Mesenchymal stem cell (in vitro differentiated cells and primary cell): ENCODE measurements at regions not wholly inside any gene's neighbourhood (a gene's known extent, or its start where the extent isn't known, plus 50 kb on each side); places are given as distances from the start of the nearest gene placed in this dataset.

Experiments
- DNase-seq: peaks from one replicate; pipeline ENCODE4 v3.0.0-alpha.2; 2013
- H2AFZ ChIP-seq: one replicate; pipeline ENCODE4 v1.6.1; 2013; ENCODE audit warnings: low read depth, mild to moderate bottlenecking, control low read depth, inconsistent platforms, low read length, moderate library complexity
- H2AK5ac ChIP-seq: 2 replicates; pipeline ENCODE4 v1.6.1; 2013; ENCODE audit warnings: low read length, moderate library complexity, mild to moderate bottlenecking, inconsistent platforms; ENCODE audit not compliant: severe bottlenecking
- H2BK120ac ChIP-seq: one replicate; pipeline ENCODE4 v1.6.1; 2013; ENCODE audit warnings: low read depth, mild to moderate bottlenecking, inconsistent platforms, low read length, moderate library complexity
- H2BK12ac ChIP-seq, 2 experiments: one replicate each; pipeline ENCODE4 v1.6.1; 2013; ENCODE audit warnings: inconsistent platforms in 2 of 2, low read length in 2 of 2, mild to moderate bottlenecking in 2 of 2, moderate library complexity in 2 of 2, control low read depth in 1 of 2
- H2BK15ac ChIP-seq: one replicate; pipeline ENCODE4 v1.6.1; 2013; ENCODE audit warnings: mild to moderate bottlenecking, low read depth, inconsistent platforms; ENCODE audit not compliant: poor library complexity, severe bottlenecking
- H2BK5ac ChIP-seq: 2 replicates; pipeline ENCODE4 v1.6.1; 2013; ENCODE audit warnings: low read depth, mild to moderate bottlenecking, low read length, control low read depth, inconsistent platforms; ENCODE audit not compliant: poor library complexity, severe bottlenecking
- H3K14ac ChIP-seq, 2 experiments: one replicate each; pipeline ENCODE4 v1.6.1; 2013; ENCODE audit warnings: inconsistent platforms in 2 of 2, low read length in 2 of 2, control low read depth in 1 of 2, mild to moderate bottlenecking in 1 of 2, moderate library complexity in 1 of 2
- H3K18ac ChIP-seq, 2 experiments: one replicate each; pipeline ENCODE4 v1.6.1; 2013; ENCODE audit warnings: inconsistent platforms in 2 of 2, low read length in 2 of 2, control low read depth in 1 of 2, low read depth in 1 of 2, mild to moderate bottlenecking in 1 of 2
- H3K23ac ChIP-seq, 2 experiments: one replicate each; pipeline ENCODE4 v1.6.1; 2013; ENCODE audit warnings: inconsistent platforms in 2 of 2, low read length in 2 of 2, mild to moderate bottlenecking in 2 of 2, moderate library complexity in 2 of 2, control low read depth in 1 of 2
- H3K27ac ChIP-seq: 2 replicates; pipeline ENCODE4 v1.5.1; 2013; ENCODE audit warnings: mild to moderate bottlenecking, moderate library complexity, low read length, control low read depth, inconsistent platforms; ENCODE audit not compliant: poor library complexity, severe bottlenecking
- H3K27me3 ChIP-seq, 2 experiments: 2 replicates each; pipeline versions ENCODE4 v1.6.1 to v1.7.0; 2013; ENCODE audit warnings: low read length in 2 of 2, mild to moderate bottlenecking in 2 of 2, moderate library complexity in 2 of 2, control low read depth in 1 of 2, inconsistent platforms in 1 of 2; ENCODE audit not compliant: control insufficient read depth in 1 of 2, insufficient read depth in 1 of 2
- H3K36me3 ChIP-seq, 2 experiments: 2 replicates each; pipeline versions ENCODE4 v1.6.1 to v1.7.0; 2013; ENCODE audit warnings: low read length in 2 of 2, control low read depth in 1 of 2, inconsistent platforms in 1 of 2, low read depth in 1 of 2, mild to moderate bottlenecking in 1 of 2; ENCODE audit not compliant: insufficient read depth in 2 of 2, control insufficient read depth in 1 of 2
- H3K4ac ChIP-seq, 2 experiments: one replicate each; pipeline ENCODE4 v1.6.1; 2013; ENCODE audit warnings: inconsistent platforms in 2 of 2, low read length in 2 of 2, mild to moderate bottlenecking in 2 of 2, moderate library complexity in 2 of 2, control low read depth in 1 of 2, low read depth in 1 of 2
- H3K4me1 ChIP-seq: 2 replicates; pipeline ENCODE4 v1.6.1; 2013; ENCODE audit warnings: low read depth, low read length, control low read depth; ENCODE audit not compliant: control insufficient read depth, insufficient read depth
- H3K4me2 ChIP-seq: 2 replicates; pipeline ENCODE4 v1.6.1; 2013; ENCODE audit warnings: low read length, mild to moderate bottlenecking, inconsistent platforms; ENCODE audit not compliant: poor library complexity, severe bottlenecking
- H3K4me3 ChIP-seq, 2 experiments: 2 replicates each; pipeline versions ENCODE4 v1.5.1 to v1.7.0; 2013; ENCODE audit warnings: low read length in 2 of 2, mild to moderate bottlenecking in 2 of 2, control low read depth in 1 of 2, low read depth in 1 of 2; ENCODE audit not compliant: insufficient read depth in 1 of 2
- H3K79me1 ChIP-seq: replicated peaks from 2 replicates; pipeline ENCODE4 v1.6.1; 2013; ENCODE audit warnings: mild to moderate bottlenecking, control low read depth, low read length, inconsistent platforms; ENCODE audit not compliant: poor library complexity, severe bottlenecking
- H3K9ac ChIP-seq: 2 replicates; pipeline ENCODE4 v1.7.0; 2013; ENCODE audit warnings: mild to moderate bottlenecking, low read length, moderate library complexity
- H3K9me3 ChIP-seq: 2 replicates; pipeline ENCODE4 v1.7.0; 2013; ENCODE audit warnings: mild to moderate bottlenecking, low read length; ENCODE audit not compliant: control insufficient read depth
- H4K8ac ChIP-seq: one replicate; pipeline ENCODE4 v1.6.1; 2013; ENCODE audit warnings: inconsistent platforms, mild to moderate bottlenecking, low read length, moderate library complexity
- H4K91ac ChIP-seq: one replicate; pipeline ENCODE4 v1.6.1; 2013; ENCODE audit warnings: mild to moderate bottlenecking, low read length, inconsistent platforms
- WGBS: methylation state at CpG from one replicate; pipeline ENCODE4 v1.1.7; 2013; ENCODE audit warnings: mixed read lengths; 5-methylcytosine and 5-hydroxymethylcytosine counted together

GRCh38 chr2:239575931-239576445 is 175.2 kb upstream of the HDAC4 start:
- no peak overlapping the region for H3K27ac ChIP-seq
- no peak overlapping the region for H3K4ac ChIP-seq
- WGBS, result 65% methylated on average over 5 of the region's 8 CpGs
- no peak overlapping the region for H2AFZ ChIP-seq
- no peak overlapping the region for H4K8ac ChIP-seq
- H3K36me3 ChIP-seq, result no peaks in the 10 kb centered on the region
- peaks cover 4% of the 10 kb centered on the region for H3K9me3 ChIP-seq
- H2BK5ac ChIP-seq, result no peak overlapping the region
- H3K9ac ChIP-seq, result no peak overlapping the region
- no peak overlapping the region for H2BK12ac ChIP-seq
- no peak overlapping the region for H4K91ac ChIP-seq
- peaks cover 0 to 60% of the 10 kb centered on the region in 2 experiments for H3K27me3 ChIP-seq
- DNase-seq, result no peak
- H2BK120ac ChIP-seq, result no peak overlapping the region
- H2AK5ac ChIP-seq, result no peak overlapping the region
- no peak overlapping the region for H3K4me2 ChIP-seq
- no peaks in the 10 kb centered on the region for H3K79me1 ChIP-seq
- no peak overlapping the region for H3K18ac ChIP-seq
- no peaks in the 10 kb centered on the region for H3K4me1 ChIP-seq
- H2BK15ac ChIP-seq, result no peak overlapping the region
- no peak overlapping the region for H3K14ac ChIP-seq
- no peak overlapping the region for H3K23ac ChIP-seq
- no peak overlapping the region for H3K4me3 ChIP-seq

DNA sequence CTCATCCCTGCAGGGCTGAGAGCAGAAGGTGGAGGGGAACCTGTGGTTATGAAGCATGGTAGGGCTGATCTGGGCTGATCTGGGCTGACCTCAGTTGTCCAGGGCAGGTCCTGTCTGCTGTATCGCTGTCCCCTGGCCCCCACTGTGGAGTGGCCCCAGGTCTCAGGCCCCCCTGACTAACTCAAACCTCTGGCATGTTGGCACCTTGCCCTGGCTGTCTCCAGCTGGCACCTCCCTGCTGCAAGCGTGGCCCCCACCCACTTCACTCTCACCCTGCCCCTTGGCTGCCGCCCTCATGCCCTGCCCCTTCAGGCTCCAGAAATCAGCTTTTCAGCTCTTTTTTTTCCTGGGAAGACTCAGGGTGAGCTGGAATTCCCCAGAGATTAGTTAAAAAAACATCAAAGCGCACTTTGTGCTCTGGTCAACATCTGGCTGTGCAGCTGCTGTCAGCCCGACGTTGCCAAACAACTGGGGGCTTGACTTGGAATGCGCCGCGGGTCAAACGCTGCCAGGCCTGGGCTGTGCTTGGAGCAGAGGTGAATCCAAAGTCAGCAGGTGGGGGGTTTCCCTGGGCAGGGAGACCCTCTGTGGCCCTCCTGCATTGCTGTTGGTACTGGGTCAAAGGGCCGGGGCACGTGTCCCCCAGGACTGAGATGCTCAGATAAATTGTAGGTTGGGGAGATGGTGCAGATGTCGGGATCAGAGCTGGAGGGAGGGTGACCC is 173.8 kb upstream of the HDAC4 start:
- Histone ChIP-seq H3K14ac (no peak overlapping the region), H3K9ac (no peak overlapping the region), H3K36me3 (no peaks in the 10 kb centered on the region), H3K79me1 (no peaks in the 10 kb centered on the region), H3K27ac (no peak overlapping the region), H3K27me3 (peaks cover 0 to 74% of the 10 kb centered on the region in 2 experiments), H4K91ac (no peak overlapping the region), H2BK120ac (no peak overlapping the region), H2BK15ac (no peak overlapping the region), H2BK5ac (no peak overlapping the region), H2AK5ac (no peak overlapping the region), H4K8ac (no peak overlapping the region), H3K9me3 (peaks cover 4% of the 10 kb centered on the region), H2AFZ (no peak overlapping the region), H3K4me3 (no peak overlapping the region), H3K4ac (no peak overlapping the region), H3K18ac (no peak overlapping the region), H3K23ac (no peak overlapping the region), H3K4me1 (no peaks in the 10 kb centered on the region), H2BK12ac (no peak overlapping the region), H3K4me2 (no peak overlapping the region)
- DNase-seq, result no peak
- WGBS, result 69% methylated on average over 13 of the region's 13 CpGs

GRCh38 chr2:239574054-239574433 is 173.2 kb upstream of the HDAC4 start:
- H2BK15ac ChIP-seq, result no peak overlapping the region
- peaks cover 0 to 79% of the 10 kb centered on the region in 2 experiments for H3K27me3 ChIP-seq
- no peak overlapping the region for H3K4ac ChIP-seq
- H2BK120ac ChIP-seq, result no peak overlapping the region
- no peak overlapping the region for H2AFZ ChIP-seq
- WGBS, result 84% methylated on average over 5 of the region's 5 CpGs
- no peak overlapping the region for H4K91ac ChIP-seq
- H2AK5ac ChIP-seq, result no peak overlapping the region
- no peaks in the 10 kb centered on the region for H3K36me3 ChIP-seq
- H3K18ac ChIP-seq, result no peak overlapping the region
- H3K9me3 ChIP-seq, result peaks cover 4% of the 10 kb centered on the region
- no peak overlapping the region for H3K4me3 ChIP-seq
- no peak overlapping the region for H3K14ac ChIP-seq
- H2BK5ac ChIP-seq, result no peak overlapping the region
- no peak overlapping the region for H3K4me2 ChIP-seq
- no peaks in the 10 kb centered on the region for H3K4me1 ChIP-seq
- no peak overlapping the region for H3K9ac ChIP-seq
- no peak overlapping the region for H3K27ac ChIP-seq
- H2BK12ac ChIP-seq, result no peak overlapping the region
- H3K79me1 ChIP-seq, result no peaks in the 10 kb centered on the region
- no peak overlapping the region for H4K8ac ChIP-seq
- no peak overlapping the region for H3K23ac ChIP-seq
- no peak for DNase-seq

DNA sequence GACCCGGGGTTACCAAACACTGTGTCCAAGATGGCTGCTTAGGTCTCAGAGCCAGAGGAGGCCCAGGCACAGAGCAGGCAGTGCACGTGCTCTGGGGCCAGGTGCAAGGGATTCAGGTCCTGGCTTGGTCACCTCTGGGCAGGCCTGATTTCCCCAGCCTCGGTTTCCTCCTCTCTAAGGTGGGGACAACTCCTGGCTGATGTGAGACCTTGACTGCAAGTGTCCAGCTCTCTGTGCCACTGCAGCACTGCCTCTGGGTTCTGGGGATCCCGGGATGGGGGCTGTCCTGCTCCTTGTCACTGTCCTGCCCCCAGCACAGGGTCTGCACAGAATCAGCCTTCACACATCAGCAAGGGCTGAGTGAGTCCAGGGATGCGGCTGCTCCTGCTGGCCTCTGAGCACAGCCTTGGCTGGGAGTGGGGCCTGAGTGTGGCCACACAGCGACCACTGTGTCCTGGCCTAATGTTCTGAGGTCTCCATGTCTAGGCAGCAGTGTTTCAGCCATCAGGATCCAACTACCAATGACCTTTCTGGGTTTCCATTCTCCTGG is 170.2 kb upstream of the HDAC4 start:
- H2BK120ac ChIP-seq, result no peak overlapping the region
- no peak overlapping the region for H2BK15ac ChIP-seq
- no peak for DNase-seq
- peaks cover 1% of the 10 kb centered on the region for H3K9me3 ChIP-seq
- WGBS, result 59% methylated on average over 5 of the region's 6 CpGs
- H3K4me1 ChIP-seq, result no peaks in the 10 kb centered on the region
- H4K8ac ChIP-seq, result no peak overlapping the region
- H2BK12ac ChIP-seq, result no peak overlapping the region
- H4K91ac ChIP-seq, result no peak overlapping the region
- H3K9ac ChIP-seq, result no peak overlapping the region
- H3K23ac ChIP-seq, result no peak overlapping the region
- no peak overlapping the region for H3K14ac ChIP-seq
- no peak overlapping the region for H3K18ac ChIP-seq
- no peak overlapping the region for H3K4me3 ChIP-seq
- no peak overlapping the region for H3K27ac ChIP-seq
- H2AK5ac ChIP-seq, result no peak overlapping the region
- H2AFZ ChIP-seq, result no peak overlapping the region
- no peak overlapping the region for H3K4me2 ChIP-seq
- no peaks in the 10 kb centered on the region for H3K36me3 ChIP-seq
- no peaks in the 10 kb centered on the region for H3K79me1 ChIP-seq
- H3K27me3 ChIP-seq, result peaks cover 0 to 95% of the 10 kb centered on the region in 2 experiments
- no peak overlapping the region for H3K4ac ChIP-seq
- H2BK5ac ChIP-seq, result no peak overlapping the region
